C1 segment of cervical spinal cord (tissue), 14 donors: ENCODE measurements at regions not wholly inside any gene's neighbourhood (a gene's known extent, or its start where the extent isn't known, plus 50 kb on each side); places are given as distances from the start of the nearest gene placed in this dataset.

Experiments used
- DNase-seq, 14 donors: peaks; one replicate each; lab custom pipeline; 2025; lab: John Stamatoyannopoulos, UW

- no peak for DNase-seq
Observed at GRCh38 chr4:36493251-36493650, 211.8 kb downstream of the DTHD1 start.

GRCh38 chr4:36494016-36494415, 212.6 kb downstream of the DTHD1 start:
- no peak for DNase-seq

- no peak for DNase-seq
Observed at GRCh38 chr4:36494747-36495146, 213.3 kb downstream of the DTHD1 start.

GRCh38 chr4:36502350-36502749, 220.9 kb downstream of the DTHD1 start:
- DNase-seq: no peak

- DNase-seq: no peak
Observed at GRCh38 chr4:36508394-36508793, 227.0 kb downstream of the DTHD1 start.

- no peak for DNase-seq
Observed at GRCh38 chr4:36509845-36510244, 228.4 kb downstream of the DTHD1 start.

GRCh38 chr4:36511785-36512184, 230.4 kb downstream of the DTHD1 start:
- no peak for DNase-seq

GRCh38 chr4:36516522-36517095, 235.2 kb downstream of the DTHD1 start:
- no peak for DNase-seq

- no peak for DNase-seq
Observed at GRCh38 chr4:36523182-36523581, 241.8 kb downstream of the DTHD1 start.

GRCh38 chr4:36532670-36533379, 251.4 kb downstream of the DTHD1 start:
- DNase-seq: no peak

- no peak for DNase-seq
Observed at GRCh38 chr4:36533944-36534343, 252.5 kb downstream of the DTHD1 start.

GRCh38 chr4:36547383-36547782, 266.0 kb downstream of the DTHD1 start:
- no peak for DNase-seq

- no peak for DNase-seq
Observed at GRCh38 chr4:36549252-36549651, 267.8 kb downstream of the DTHD1 start.

- DNase-seq: no peak
Observed at GRCh38 chr4:36549992-36550391, 268.6 kb downstream of the DTHD1 start.

GRCh38 chr4:36551697-36552214, 270.3 kb downstream of the DTHD1 start:
- no peak for DNase-seq

GRCh38 chr4:36553029-36553428, 271.6 kb downstream of the DTHD1 start:
- DNase-seq: no peak

GRCh38 chr4:36553453-36553852, 272.0 kb downstream of the DTHD1 start:
- no peak for DNase-seq

- no peak for DNase-seq
Observed at GRCh38 chr4:36556984-36557383, 275.6 kb downstream of the DTHD1 start.

GRCh38 chr4:36568575-36568974, 287.2 kb downstream of the DTHD1 start:
- DNase-seq: no peak

GRCh38 chr4:36573441-36573840, 292.0 kb downstream of the DTHD1 start:
- DNase-seq: no peak

GRCh38 chr4:36574816-36575215, 293.4 kb downstream of the DTHD1 start:
- no peak for DNase-seq

GRCh38 chr4:36582198-36582597, 300.8 kb downstream of the DTHD1 start:
- no peak for DNase-seq

- DNase-seq: no peak
Observed at GRCh38 chr4:36587909-36588472, 306.6 kb downstream of the DTHD1 start.
